Body of pancreas (tissue), 4 donors: ENCODE measurements at regions not wholly inside any gene's neighbourhood (a gene's known extent, or its start where the extent isn't known, plus 50 kb on each side); places are given as distances from the start of the nearest gene placed in this dataset.

Source experiments
- ATAC-seq: fragments of 150-250 bp; one replicate; pipeline ENCODE4 v1.9.1; 2016
- DNase-seq, 4 donors: peaks; one replicate each; pipeline ENCODE4 v3.0.0-alpha.2; 2019
- H3K27ac ChIP-seq, 4 donors: fragments of 200-600 bp; sonication (generic); 1 replicate in 3 of 4; 2 replicates in 1 of 4; pipeline versions ENCODE4 v1.5.1 to v1.6.1; 2016 to 2019; ENCODE audit warnings: mild to moderate bottlenecking in 1 of 4, mixed read lengths in 1 of 4, moderate library complexity in 1 of 4
- H3K27me3 ChIP-seq, 2 donors: fragments of 200-600 bp; sonication (generic); one replicate each; pipeline ENCODE4 v1.6.0; 2016; ENCODE audit warnings: mild to moderate bottlenecking in 1 of 2
- H3K36me3 ChIP-seq, 2 donors: fragments of 200-600 bp; sonication (generic); replicated peaks in 1 of 2; 2 replicates each; pipeline ENCODE4 v1.5.1; 2016; ENCODE audit warnings: low read depth in 2 of 2; ENCODE audit not compliant: insufficient read depth in 1 of 2
- H3K4me1 ChIP-seq: fragments of 200-600 bp; sonication (generic); one replicate; pipeline ENCODE4 v1.6.0; 2016
- H3K4me3 ChIP-seq, 2 donors: fragments of 200-600 bp; sonication (generic); 1 replicate in 1 of 2; 2 replicates in 1 of 2; pipeline ENCODE4 v1.5.1; 2016 to 2019
- H3K9me3 ChIP-seq, 3 donors: fragments of 200-600 bp; sonication (generic); 1 replicate in 2 of 3; 2 replicates in 1 of 3; pipeline ENCODE4 v1.5.1; 2016
- POLR2A ChIP-seq, 3 donors: fragments of 450-650 bp; IDR thresholded peaks; one replicate each; pipeline ENCODE4 v1.6.1; 2016; ENCODE audit warnings: antibody characterized with exemption in 3 of 3, mild to moderate bottlenecking in 2 of 3
- WGBS, 2 donors: methylation state at CpG; one replicate each; pipeline ENCODE4 v1.1.5; 2017; 5-methylcytosine and 5-hydroxymethylcytosine counted together
- intact Hi-C: fragments of 100-400 bp; cut with DNase I; formaldehyde crosslinking; loops from one replicate; pipeline ENCODE4 v1.15.1; 2023
- TF ChIP-seq, protein P1 (sequence below), 7 experiments: fragments of 450-650 bp in 4 of 7; fragments of 200-600 bp in 3 of 7; sonication (generic) in 3 of 7; IDR thresholded peaks; one replicate each; pipeline ENCODE4 v1.5.1; 2016 to 2019; ENCODE audit warnings: antibody characterized with exemption in 7 of 7

GRCh38 chr4:74878323-74878722 is 54.6 kb upstream of the PARM1 start:
- intact Hi-C loops: no loop called here
- H3K27ac ChIP-seq: no peak overlapping the region
- 74 to 81% methylated on average over 3 of the region's 3 CpGs for WGBS, 2 donors

DNA sequence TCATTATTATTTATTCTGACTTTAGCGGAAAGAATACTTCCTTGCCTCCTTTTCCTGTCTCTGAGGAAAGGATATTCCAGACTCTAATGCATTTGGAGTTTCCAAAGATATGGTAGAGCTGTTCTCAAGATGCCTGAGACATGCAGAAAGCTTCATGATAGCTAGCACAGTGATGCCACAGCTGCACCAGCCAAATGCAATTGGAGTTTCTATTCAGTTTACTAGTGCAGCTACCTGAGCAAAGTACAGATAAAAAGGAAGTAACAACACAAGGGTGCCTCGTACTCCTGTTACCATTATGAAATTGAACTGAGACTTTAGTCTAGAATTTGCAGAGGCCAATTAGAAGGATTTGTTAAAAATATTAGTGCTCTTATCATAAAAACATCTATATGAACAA is 57.5 kb upstream of the PARM1 start:
- ATAC-seq (no peak), DNase-seq (no peak)
- H3K27ac ChIP-seq: no peak overlapping the region
- TF ChIP-seq, protein P1, sequence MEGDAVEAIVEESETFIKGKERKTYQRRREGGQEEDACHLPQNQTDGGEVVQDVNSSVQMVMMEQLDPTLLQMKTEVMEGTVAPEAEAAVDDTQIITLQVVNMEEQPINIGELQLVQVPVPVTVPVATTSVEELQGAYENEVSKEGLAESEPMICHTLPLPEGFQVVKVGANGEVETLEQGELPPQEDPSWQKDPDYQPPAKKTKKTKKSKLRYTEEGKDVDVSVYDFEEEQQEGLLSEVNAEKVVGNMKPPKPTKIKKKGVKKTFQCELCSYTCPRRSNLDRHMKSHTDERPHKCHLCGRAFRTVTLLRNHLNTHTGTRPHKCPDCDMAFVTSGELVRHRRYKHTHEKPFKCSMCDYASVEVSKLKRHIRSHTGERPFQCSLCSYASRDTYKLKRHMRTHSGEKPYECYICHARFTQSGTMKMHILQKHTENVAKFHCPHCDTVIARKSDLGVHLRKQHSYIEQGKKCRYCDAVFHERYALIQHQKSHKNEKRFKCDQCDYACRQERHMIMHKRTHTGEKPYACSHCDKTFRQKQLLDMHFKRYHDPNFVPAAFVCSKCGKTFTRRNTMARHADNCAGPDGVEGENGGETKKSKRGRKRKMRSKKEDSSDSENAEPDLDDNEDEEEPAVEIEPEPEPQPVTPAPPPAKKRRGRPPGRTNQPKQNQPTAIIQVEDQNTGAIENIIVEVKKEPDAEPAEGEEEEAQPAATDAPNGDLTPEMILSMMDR (IDR thresholded peaks at IDR 0.05): no peak
- no peak for TF ChIP-seq POLR2A (IDR thresholded peaks at IDR 0.05)
- WGBS, 2 donors: 74 to 83% methylated on average over 2 of the region's 2 CpGs
- H3K4me3 ChIP-seq: no peak overlapping the region
- H3K4me1 ChIP-seq: no peaks in the 10 kb centered on the region
- no peaks in the 10 kb centered on the region for H3K9me3 ChIP-seq
- intact Hi-C loops: no loop called here
- H3K27me3 ChIP-seq: no peaks in the 10 kb centered on the region
- H3K36me3 ChIP-seq: no peaks in the 10 kb centered on the region

More at GRCh38 chr4:74878323-74878722, 54.6 kb upstream of the PARM1 start:
- Histone ChIP-seq H3K4me1 (no peaks in the 10 kb centered on the region), H3K4me3 (no peak overlapping the region), H3K36me3 (no peaks in the 10 kb centered on the region), H3K27me3 (no peaks in the 10 kb centered on the region), H3K9me3 (no peaks in the 10 kb centered on the region)
- TF ChIP-seq POLR2A (IDR thresholded peaks at IDR 0.05): no peak
- TF ChIP-seq, protein P1 (IDR thresholded peaks at IDR 0.05): no peak
- no peak for DNase-seq
- ATAC-seq: no peak

DNA sequence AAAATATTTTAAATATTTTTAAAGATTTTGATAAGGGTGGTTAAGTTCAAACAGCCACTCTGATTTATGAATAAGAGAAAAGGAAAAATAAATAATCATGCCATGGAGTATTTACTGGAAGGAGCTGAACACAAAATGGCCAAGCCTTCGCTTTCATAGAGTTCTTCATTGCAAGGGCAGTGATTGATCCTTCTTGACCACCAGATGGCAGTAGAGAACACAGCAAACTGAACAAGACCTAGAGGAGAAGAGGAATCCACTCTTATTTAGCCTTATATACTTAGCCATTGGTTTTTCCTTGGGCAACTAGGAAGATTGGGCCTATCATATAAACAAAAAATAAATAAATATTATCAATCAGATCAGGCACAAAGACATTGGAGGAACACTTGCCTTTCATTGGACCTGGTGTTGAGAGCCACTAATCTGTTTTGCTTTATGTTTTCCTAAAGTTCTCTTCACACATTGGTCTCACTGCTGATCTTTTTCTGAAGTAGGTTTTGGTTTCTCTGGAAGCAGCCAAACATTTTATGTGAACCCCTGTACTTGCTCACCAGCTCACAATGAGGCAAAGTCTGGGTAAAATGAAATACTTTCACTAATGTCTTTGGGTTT is 58.1 kb upstream of the PARM1 start:
- TF ChIP-seq POLR2A (IDR thresholded peaks at IDR 0.05): no peak
- TF ChIP-seq, protein P1 (IDR thresholded peaks at IDR 0.05): peak; percentile 62 to 95 (median 81)
- Histone ChIP-seq H3K4me3 (no peak overlapping the region), H3K27ac (no peak overlapping the region), H3K36me3 (no peaks in the 10 kb centered on the region), H3K27me3 (no peaks in the 10 kb centered on the region), H3K9me3 (no peaks in the 10 kb centered on the region), H3K4me1 (no peaks in the 10 kb centered on the region)
- DNase-seq (peak; percentile 20 to 74 (median 36)), ATAC-seq (peak; percentile 87)
- 12 to 21% methylated on average over 1 of the region's 1 CpG for WGBS, 2 donors
- intact Hi-C loops: no loop called here

DNA sequence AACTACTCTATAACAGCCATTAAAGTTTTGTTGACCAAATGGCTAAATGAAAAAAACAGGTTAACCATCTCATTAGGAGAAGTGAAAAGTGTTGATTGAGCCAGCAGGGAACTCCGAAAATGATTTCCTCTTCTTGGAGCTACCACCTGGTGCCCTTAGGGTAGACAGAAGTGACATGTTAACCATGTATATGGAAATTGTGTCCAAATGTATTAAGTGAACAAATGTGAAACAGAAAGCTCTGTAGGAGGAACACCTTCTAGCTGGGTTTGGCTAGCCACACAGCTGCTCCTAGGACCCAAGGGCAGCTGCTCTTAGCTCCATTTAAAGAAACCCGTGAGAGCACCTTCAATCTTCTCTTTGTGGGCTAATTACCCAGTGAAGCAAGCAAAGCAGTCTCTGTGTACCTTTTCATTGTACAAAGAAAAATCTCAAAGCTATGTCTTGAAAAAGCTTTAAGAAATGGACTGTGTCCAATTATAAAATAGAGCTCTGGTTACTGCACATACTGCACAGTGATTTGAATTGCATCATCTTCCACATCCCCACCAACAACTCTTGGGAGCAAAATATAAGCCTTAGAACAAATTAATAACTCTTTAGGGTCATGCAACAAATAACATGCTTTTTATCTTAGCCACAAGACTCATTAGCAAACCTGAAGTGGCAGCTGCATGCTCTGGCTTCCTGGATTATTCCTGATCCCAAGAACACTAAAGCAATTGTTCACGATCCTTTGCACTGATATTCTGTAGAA is 59.2 kb upstream of the PARM1 start:
- intact Hi-C loops: no loop called here
- no peak for ATAC-seq
- 59 to 61% methylated on average over 3 of the region's 3 CpGs for WGBS, 2 donors
- H3K9me3 ChIP-seq: no peaks in the 10 kb centered on the region
- no peak overlapping the region for H3K27ac ChIP-seq
- no peak for DNase-seq
- TF ChIP-seq, protein P1 (IDR thresholded peaks at IDR 0.05): no peak
- no peak for TF ChIP-seq POLR2A (IDR thresholded peaks at IDR 0.05)
- no peaks in the 10 kb centered on the region for H3K4me1 ChIP-seq
- H3K36me3 ChIP-seq: no peaks in the 10 kb centered on the region
- no peaks in the 10 kb centered on the region for H3K27me3 ChIP-seq
- H3K4me3 ChIP-seq: no peak overlapping the region
